Osteoblast (primary cell): ENCODE measurements at regions not wholly inside any gene's neighbourhood (a gene's known extent, or its start where the extent isn't known, plus 50 kb on each side); places are given as distances from the start of the nearest gene placed in this dataset.

Experiments
- DNase-seq: peaks from one replicate; pipeline ENCODE4 v3.0.0; 2011; ENCODE audit warnings: low spot score, mixed read lengths; ENCODE audit not compliant: insufficient read length; ENCODE audit errors: missing footprints
- H2AFZ ChIP-seq: 2 replicates; pipeline ENCODE4 v1.6.0; 2011; ENCODE audit warnings: mild to moderate bottlenecking, low read length
- H3K27ac ChIP-seq: 2 replicates; pipeline ENCODE4 v1.5.1; 2011; ENCODE audit warnings: mild to moderate bottlenecking, low read depth, low read length, moderate library complexity
- H3K27me3 ChIP-seq: 2 replicates; pipeline ENCODE4 v1.6.0; 2012; ENCODE audit warnings: mild to moderate bottlenecking, control low read depth, inconsistent platforms, low read length, moderate library complexity; ENCODE audit not compliant: insufficient read depth
- H3K36me3 ChIP-seq: 2 replicates; pipeline ENCODE4 v1.5.1; 2011; ENCODE audit warnings: mild to moderate bottlenecking, low read length, control low read depth, moderate library complexity; ENCODE audit not compliant: insufficient read depth
- H3K4me1 ChIP-seq: 2 replicates; pipeline ENCODE4 v1.5.1; 2011; ENCODE audit warnings: mild to moderate bottlenecking, low read length, control low read depth, moderate library complexity; ENCODE audit not compliant: insufficient read depth
- H3K4me2 ChIP-seq: 2 replicates; pipeline ENCODE4 v1.6.0; 2011; ENCODE audit warnings: mild to moderate bottlenecking, low read length; ENCODE audit not compliant: insufficient read depth
- H3K4me3 ChIP-seq: fragments of 200-600 bp; sonication (generic); 3 replicates; pipeline ENCODE4 v1.5.1; 2012; ENCODE audit warnings: mild to moderate bottlenecking, low read length, inconsistent platforms; ENCODE audit not compliant: insufficient read depth
- H3K79me2 ChIP-seq: 2 replicates; pipeline ENCODE4 v1.6.0; 2012; ENCODE audit warnings: mild to moderate bottlenecking, low read length, control low read depth, inconsistent platforms; ENCODE audit not compliant: insufficient read depth
- H3K9me3 ChIP-seq: 2 replicates; pipeline ENCODE4 v1.5.1; 2011; ENCODE audit warnings: low read depth, low read length, control low read depth
- H4K20me1 ChIP-seq: 2 replicates; pipeline ENCODE4 v1.6.0; 2012; ENCODE audit warnings: mild to moderate bottlenecking, low read length, control low read depth; ENCODE audit not compliant: insufficient read depth
- CTCF ChIP-seq: IDR thresholded peaks from 2 replicates; pipeline ENCODE4 v1.5.1; 2011; ENCODE audit warnings: mild to moderate bottlenecking, low read depth, low read length, moderate library complexity; ENCODE audit errors: extremely low read depth

- no peak overlapping the region for H3K4me2 ChIP-seq
- no peak overlapping the region for H3K27ac ChIP-seq
- TF ChIP-seq CTCF, result no peak
- H3K9me3 ChIP-seq, result no peaks in the 10 kb centered on the region
- H2AFZ ChIP-seq, result no peak overlapping the region
- no peaks in the 10 kb centered on the region for H3K36me3 ChIP-seq
- peaks cover 35% of the 10 kb centered on the region for H3K4me1 ChIP-seq
- no peak overlapping the region for H3K4me3 ChIP-seq
- no peak for DNase-seq
- no peaks in the 10 kb centered on the region for H4K20me1 ChIP-seq
- H3K79me2 ChIP-seq, result no peaks in the 10 kb centered on the region
- H3K27me3 ChIP-seq, result no peaks in the 10 kb centered on the region
Observed at GRCh38 chr9:115267790-115268189, 149.8 kb upstream of the TNC start.

- Histone ChIP-seq H3K27me3 (no peaks in the 10 kb centered on the region), H4K20me1 (no peaks in the 10 kb centered on the region), H3K9me3 (no peaks in the 10 kb centered on the region), H3K36me3 (no peaks in the 10 kb centered on the region), H3K27ac (no peak overlapping the region), H3K79me2 (no peaks in the 10 kb centered on the region), H3K4me2 (no peak overlapping the region), H3K4me1 (peaks cover 10% of the 10 kb centered on the region), H3K4me3 (no peak overlapping the region), H2AFZ (no peak overlapping the region)
- TF ChIP-seq CTCF, result no peak
- no peak for DNase-seq
Observed at GRCh38 chr9:115275753-115276152, 157.8 kb upstream of the TNC start.

- Histone ChIP-seq H3K4me2 (no peak overlapping the region), H2AFZ (no peak overlapping the region), H3K4me3 (no peak overlapping the region), H3K36me3 (no peaks in the 10 kb centered on the region), H3K27ac (no peak overlapping the region), H3K27me3 (no peaks in the 10 kb centered on the region), H4K20me1 (no peaks in the 10 kb centered on the region), H3K9me3 (no peaks in the 10 kb centered on the region), H3K79me2 (no peaks in the 10 kb centered on the region), H3K4me1 (peaks cover 10% of the 10 kb centered on the region)
- DNase-seq, result no peak
- TF ChIP-seq CTCF, result no peak
Observed at GRCh38 chr9:115276621-115277020, 158.7 kb upstream of the TNC start.

GRCh38 chr9:115277301-115277700 lies 159.3 kb upstream of the TNC start:
- TF ChIP-seq CTCF, result no peak
- Histone ChIP-seq H3K4me2 (no peak overlapping the region), H2AFZ (no peak overlapping the region), H3K27me3 (no peaks in the 10 kb centered on the region), H3K36me3 (no peaks in the 10 kb centered on the region), H3K9me3 (no peaks in the 10 kb centered on the region), H3K79me2 (no peaks in the 10 kb centered on the region), H3K4me3 (no peak overlapping the region), H3K27ac (no peak overlapping the region), H3K4me1 (peaks cover 10% of the 10 kb centered on the region), H4K20me1 (no peaks in the 10 kb centered on the region)
- DNase-seq, result no peak
